IMR-90 (cell line): ENCODE measurements at regions not wholly inside any gene's neighbourhood (a gene's known extent, or its start where the extent isn't known, plus 50 kb on each side); places are given as distances from the start of the nearest gene placed in this dataset.

Source experiments
- ATAC-seq: fragments of 200-7000 bp; cut with Tn5 transposase; 2 replicates; pipeline ENCODE4 v1.9.1; 2020; ENCODE audit warnings: low read depth, mild to moderate bottlenecking, moderate library complexity
- BruUV-seq: library from RNA; stranded (reverse); fragments of 400-500 nt; replicated peaks from 2 replicates; lab custom pipeline; 2021; lab: Mats Ljungman, UMichigan
- CTCF ChIA-PET: fragments of 300-600 bp; formaldehyde crosslinking; extraction: SDS; loops from one replicate; lab custom pipeline; 2021; ENCODE audit warnings: antibody characterized with exemption; lab: Yijun Ruan, JAX
- POLR2A ChIA-PET: fragments of 300-600 bp; sonication (Branson Sonifier 250); formaldehyde crosslinking; loops from one replicate; lab custom pipeline; 2022; ENCODE audit warnings: antibody characterized with exemption; ENCODE audit not compliant: unreplicated experiment; lab: Charles Lee
- DNase-seq: peaks from one replicate; pipeline ENCODE4 v3.0.0; 2013
- H2AFZ ChIP-seq: replicated peaks from 2 replicates; pipeline ENCODE3; 2013; ENCODE audit warnings: low read length, mild to moderate bottlenecking; ENCODE audit not compliant: poor library complexity
- H2AK5ac ChIP-seq: 2 replicates; pipeline ENCODE4 v1.6.1; 2013; ENCODE audit warnings: low read depth, low read length, inconsistent platforms
- H2AK9ac ChIP-seq: replicated peaks from 2 replicates; pipeline ENCODE3; 2013; ENCODE audit warnings: mild to moderate bottlenecking, low read depth, low read length, moderate library complexity; ENCODE audit not compliant: poor library complexity
- H2BK120ac ChIP-seq: 2 replicates; pipeline ENCODE4 v1.6.1; 2013; ENCODE audit warnings: low read depth, low read length, inconsistent platforms
- H2BK15ac ChIP-seq: 3 replicates; pipeline ENCODE4 v1.6.1; 2013; ENCODE audit warnings: low read depth, low read length, inconsistent platforms
- H2BK20ac ChIP-seq: 2 replicates; pipeline ENCODE4 v1.6.1; 2013; ENCODE audit warnings: low read depth, mild to moderate bottlenecking, inconsistent platforms, low read length, moderate library complexity
- H2BK5ac ChIP-seq: 2 replicates; pipeline ENCODE4 v1.6.1; 2013; ENCODE audit warnings: mild to moderate bottlenecking, low read depth, low read length, inconsistent platforms; ENCODE audit not compliant: poor library complexity, severe bottlenecking
- H3K14ac ChIP-seq: replicated peaks from 2 replicates; pipeline ENCODE4 v1.6.1; 2013; ENCODE audit warnings: low read depth, low read length, inconsistent platforms
- H3K18ac ChIP-seq: 2 replicates; pipeline ENCODE4 v1.6.1; 2013; ENCODE audit warnings: low read depth, low read length, control low read depth
- H3K23ac ChIP-seq: 2 replicates; pipeline ENCODE4 v1.6.1; 2013; ENCODE audit warnings: low read depth, low read length, inconsistent platforms
- H3K27ac ChIP-seq: 2 replicates; pipeline ENCODE4 v1.5.1; 2013; ENCODE audit warnings: mild to moderate bottlenecking, control low read depth, low read length; ENCODE audit not compliant: insufficient read depth
- H3K27me3 ChIP-seq: 2 replicates; pipeline ENCODE4 v1.6.1; 2013; ENCODE audit warnings: low read length; ENCODE audit not compliant: control insufficient read depth, insufficient read depth
- H3K36me3 ChIP-seq: 2 replicates; pipeline ENCODE4 v1.6.1; 2013; ENCODE audit warnings: low read length, mixed read lengths; ENCODE audit not compliant: control insufficient read depth, insufficient read depth
- H3K4ac ChIP-seq: 2 replicates; pipeline ENCODE4 v1.6.1; 2013; ENCODE audit warnings: low read depth, low read length, inconsistent platforms
- H3K4me1 ChIP-seq: 2 replicates; pipeline ENCODE4 v1.6.1; 2013; ENCODE audit warnings: low read length, mixed read lengths; ENCODE audit not compliant: control insufficient read depth, insufficient read depth
- H3K4me2 ChIP-seq: 2 replicates; pipeline ENCODE4 v1.6.1; 2013; ENCODE audit warnings: low read depth, mild to moderate bottlenecking, control low read depth, low read length, moderate library complexity
- H3K4me3 ChIP-seq: 2 replicates; pipeline ENCODE4 v1.5.1; 2013; ENCODE audit warnings: low read depth, mild to moderate bottlenecking, control low read depth, low read length, moderate library complexity; ENCODE audit not compliant: insufficient read depth
- H3K56ac ChIP-seq: 2 replicates; pipeline ENCODE4 v1.6.1; 2013; ENCODE audit warnings: low read length, inconsistent platforms; ENCODE audit not compliant: insufficient read depth; ENCODE audit errors: extremely low read depth
- H3K79me1 ChIP-seq, 2 experiments: 2 replicates each; pipeline ENCODE4 v1.6.1; 2013; ENCODE audit warnings: low read length in 2 of 2, inconsistent platforms in 1 of 2, low read depth in 1 of 2
- H3K9ac ChIP-seq: 2 replicates; pipeline ENCODE4 v1.6.1; 2013; ENCODE audit warnings: low read depth, low read length, control low read depth
- H3K9me1 ChIP-seq: 2 replicates; pipeline ENCODE4 v1.6.1; 2013; ENCODE audit warnings: low read length, inconsistent platforms; ENCODE audit not compliant: insufficient read depth
- H3K9me3 ChIP-seq: 2 replicates; pipeline ENCODE4 v1.6.1; 2013; ENCODE audit warnings: low read length; ENCODE audit not compliant: control insufficient read depth, insufficient read depth
- H4K20me1 ChIP-seq: 2 replicates; pipeline ENCODE4 v1.6.1; 2013; ENCODE audit warnings: low read length, inconsistent platforms; ENCODE audit not compliant: insufficient read depth
- H4K5ac ChIP-seq: 2 replicates; pipeline ENCODE4 v1.6.1; 2013; ENCODE audit warnings: mild to moderate bottlenecking, low read depth, low read length, control low read depth
- H4K8ac ChIP-seq, 2 experiments: 2 replicates each; pipeline ENCODE4 v1.6.1; 2013; ENCODE audit warnings: low read depth in 2 of 2, low read length in 2 of 2, control low read depth in 1 of 2, inconsistent platforms in 1 of 2
- H4K91ac ChIP-seq: 2 replicates; pipeline ENCODE4 v1.6.1; 2013; ENCODE audit warnings: low read depth, low read length, inconsistent platforms; ENCODE audit not compliant: insufficient read depth
- CEBPB ChIP-seq: IDR thresholded peaks from 2 replicates; pipeline ENCODE4 v1.6.1; 2012; ENCODE audit warnings: low read depth, low read length, improper control_type of control experiment
- CHD1 ChIP-seq: IDR thresholded peaks from 2 replicates; pipeline ENCODE4 v1.6.1; 2012; ENCODE audit warnings: low read depth, low read length, improper control_type of control experiment
- ELK1 ChIP-seq: fragments of 150-350 bp; IDR thresholded peaks from 2 replicates; pipeline ENCODE4 v1.6.1; 2016; ENCODE audit warnings: low read depth, mild to moderate bottlenecking, low read length, moderate library complexity, borderline replicate concordance
- FOS ChIP-seq: fragments of 150-350 bp; IDR thresholded peaks from 2 replicates; pipeline ENCODE4 v1.6.1; 2016; ENCODE audit warnings: low read depth, low read length
- MAFK ChIP-seq: IDR thresholded peaks from 2 replicates; pipeline ENCODE4 v1.6.1; 2012; ENCODE audit warnings: low read depth, low read length, improper control_type of control experiment
- MAZ ChIP-seq: IDR thresholded peaks from 2 replicates; pipeline ENCODE4 v1.6.1; 2012; ENCODE audit warnings: low read depth, mild to moderate bottlenecking, low read length, improper control_type of control experiment, moderate library complexity, borderline replicate concordance
- MXI1 ChIP-seq: IDR thresholded peaks from 2 replicates; pipeline ENCODE4 v1.6.1; 2012; ENCODE audit warnings: low read depth, mild to moderate bottlenecking, low read length, moderate library complexity, borderline replicate concordance
- NFE2L2 ChIP-seq: fragments of 150-350 bp; IDR thresholded peaks from 2 replicates; pipeline ENCODE4 v1.6.1; 2016; ENCODE audit warnings: low read depth, mild to moderate bottlenecking, low read length
- RCOR1 ChIP-seq: IDR thresholded peaks from 2 replicates; pipeline ENCODE4 v1.6.1; 2012; ENCODE audit warnings: mild to moderate bottlenecking, low read length, improper control_type of control experiment; ENCODE audit not compliant: insufficient replicate concordance
- SMC3 ChIP-seq: fragments of 150-350 bp; IDR thresholded peaks from 2 replicates; pipeline ENCODE4 v1.6.1; 2016; ENCODE audit warnings: low read depth, mild to moderate bottlenecking, antibody characterized with exemption, low read length, moderate library complexity
- USF2 ChIP-seq: fragments of 150-350 bp; IDR thresholded peaks from 2 replicates; pipeline ENCODE4 v1.6.1; 2017; ENCODE audit warnings: mild to moderate bottlenecking, antibody characterized with exemption, low read length, low read depth
- WGBS, 2 experiments: methylation state at CpG; one replicate each; pipeline versions ENCODE4 v1.1.5 to v1.1.7; 2013; ENCODE audit warnings: missing lambda C conversion rate in 2 of 2; ENCODE audit not compliant: insufficient read length in 1 of 2; ENCODE audit errors: extremely low coverage in 2 of 2; 5-methylcytosine and 5-hydroxymethylcytosine counted together
- dilution Hi-C: fragments of 300-500 bp; cut with HindIII; formaldehyde crosslinking; loops from one replicate; pipeline ENCODE4 v1.14.3; 2018; ENCODE audit warnings: low sequenced_read_pairs; ENCODE audit not compliant: unreplicated experiment
- in situ Hi-C: fragments of 300-500 bp; cut with MboI; formaldehyde crosslinking; loops from 3 replicates; pipeline ENCODE4 v1.14.3; 2019; ENCODE audit warnings: low sequenced_read_pairs, inconsistent platforms, mixed read lengths
- intact Hi-C: fragments of 100-400 bp; cut with micrococcal nuclease; formaldehyde crosslinking; loops from 2 replicates; pipeline ENCODE4 v1.10.0; 2022

- BruUV-seq, result no TSS peak
- H2BK120ac ChIP-seq, result no peak overlapping the region
- no peaks in the 10 kb centered on the region for H3K36me3 ChIP-seq
- H3K23ac ChIP-seq, result no peak overlapping the region
- no peaks in the 10 kb centered on the region for H3K27me3 ChIP-seq
- ChIA-PET POLR2A (no interaction called here), CTCF (no interaction called here)
- H3K4me3 ChIP-seq, result no peak overlapping the region
- dilution Hi-C loops (no loop called here), intact Hi-C loops (no loop called here), in situ Hi-C loops (no loop called here)
- H3K9ac ChIP-seq, result no peak overlapping the region
- no peaks in the 10 kb centered on the region for H3K79me1 ChIP-seq
- no peak overlapping the region for H2BK20ac ChIP-seq
- no peak overlapping the region for H4K8ac ChIP-seq
- no peaks in the 10 kb centered on the region for H4K20me1 ChIP-seq
- no peak overlapping the region for H2AK5ac ChIP-seq
- H3K9me3 ChIP-seq, result peaks cover 13% of the 10 kb centered on the region; the same call in 1 of the 2 replicates
- no peak overlapping the region for H3K4me2 ChIP-seq
- H4K5ac ChIP-seq, result no peak overlapping the region
- H3K18ac ChIP-seq, result no peak overlapping the region
- H3K56ac ChIP-seq, result no peak overlapping the region
- 86% methylated on average over 8 of the region's 8 CpGs; no CpG with 5 or more reads in 1 of the 2 experiments for WGBS, 2 experiments
- no peak overlapping the region for H2AFZ ChIP-seq
- TF ChIP-seq CEBPB, result no peak
- no peak for TF ChIP-seq MAFK
- no peak for TF ChIP-seq NFE2L2
- no peak for TF ChIP-seq SMC3
- TF ChIP-seq USF2, result no peak
- no peak for TF ChIP-seq FOS
- no peak for TF ChIP-seq MXI1
- no peak for TF ChIP-seq ELK1
- no peak for TF ChIP-seq RCOR1
- no peak for TF ChIP-seq MAZ
- no peak for TF ChIP-seq CHD1
- peaks cover 4% of the 10 kb centered on the region; the same call in 1 of the 2 replicates for H3K4me1 ChIP-seq
- H4K91ac ChIP-seq, result no peak overlapping the region
- H3K4ac ChIP-seq, result no peak overlapping the region
- no peak overlapping the region for H3K14ac ChIP-seq
- DNase-seq (no peak), ATAC-seq (no peak)
- H3K27ac ChIP-seq, result no peak overlapping the region
- H2BK15ac ChIP-seq, result no peak overlapping the region; the same call in 2 of the 3 replicates
- no peaks in the 10 kb centered on the region for H3K9me1 ChIP-seq
- H2BK5ac ChIP-seq, result no peak overlapping the region
- H2AK9ac ChIP-seq, result no peak overlapping the region
Measured at GRCh38 chr12:127235761-127236160, 1031.2 kb upstream of the TMEM132C start.
